Tibial artery (tissue), 4 donors: ENCODE measurements at regions not wholly inside any gene's neighbourhood (a gene's known extent, or its start where the extent isn't known, plus 50 kb on each side); places are given as distances from the start of the nearest gene placed in this dataset.

Experiments used
- DNase-seq, 2 donors: peaks; one replicate each; pipeline ENCODE4 v3.0.0-alpha.2; 2019
- H3K27ac ChIP-seq, 2 donors: fragments of 200-600 bp; sonication (generic) in 1 of 2; 1 replicate in 1 of 2; 2 replicates in 1 of 2; pipeline ENCODE4 v1.5.1; 2018 to 2019; ENCODE audit warnings: mild to moderate bottlenecking in 1 of 2
- H3K27me3 ChIP-seq, 2 donors: fragments of 200-600 bp; sonication (generic) in 1 of 2; one replicate each; pipeline versions ENCODE4 v1.5.1 to v1.6.0; 2016 to 2019
- H3K36me3 ChIP-seq, 3 donors: fragments of 200-600 bp; sonication (generic) in 2 of 3; one replicate each; pipeline ENCODE4 v1.5.1; 2016 to 2019; ENCODE audit warnings: mild to moderate bottlenecking in 2 of 3
- H3K4me1 ChIP-seq, 4 donors: fragments of 200-600 bp; sonication (generic) in 2 of 4; 1 replicate in 3 of 4; 2 replicates in 1 of 4; pipeline ENCODE4 v1.5.1; 2016 to 2019
- H3K4me3 ChIP-seq, 2 donors: fragments of 200-600 bp; sonication (generic) in 1 of 2; 1 replicate in 1 of 2; 2 replicates in 1 of 2; pipeline ENCODE4 v1.5.1; 2018 to 2019; ENCODE audit warnings: mild to moderate bottlenecking in 2 of 2
- H3K9me3 ChIP-seq, 3 donors: fragments of 200-600 bp; sonication (generic) in 1 of 3; one replicate each; pipeline ENCODE4 v1.5.1; 2016 to 2019
- intact Hi-C: fragments of 100-400 bp; cut with DNase I; formaldehyde crosslinking; loops from one replicate; pipeline ENCODE4 v1.15.0; 2023; ENCODE audit warnings: low total_unique reads
- TF ChIP-seq, protein P1 (sequence below), 2 experiments: fragments of 200-600 bp in 1 of 2; fragments of 450-650 bp in 1 of 2; IDR thresholded peaks; one replicate each; pipeline ENCODE4 v1.5.1; 2017 to 2019; ENCODE audit warnings: antibody characterized with exemption in 2 of 2, mild to moderate bottlenecking in 1 of 2, moderate library complexity in 1 of 2

DNA sequence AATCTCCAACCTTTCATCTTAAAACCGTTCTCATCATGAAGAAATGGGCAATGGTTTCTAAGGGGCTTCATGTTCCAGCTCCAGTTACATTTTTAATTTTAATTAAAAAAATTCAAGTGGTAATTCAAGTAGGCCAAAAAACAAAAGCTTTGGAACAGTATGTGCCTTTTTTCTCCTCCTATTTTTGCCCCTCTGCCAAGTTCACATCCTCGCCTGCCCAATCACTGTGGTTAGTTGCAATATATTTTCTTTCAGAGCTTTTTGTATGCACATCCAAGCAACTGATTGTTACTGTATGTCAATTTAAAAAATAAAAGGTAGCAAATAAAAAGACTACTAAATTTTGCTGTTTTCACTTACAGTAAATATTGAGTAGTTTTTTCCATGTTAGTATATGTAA is 99.8 kb upstream of the B3GAT2 start:
- Histone ChIP-seq H3K4me3 (no peak overlapping the region), H3K4me1 (no peaks in the 10 kb centered on the region), H3K9me3 (no peaks in the 10 kb centered on the region), H3K36me3 (no peaks in the 10 kb centered on the region), H3K27me3 (no peaks in the 10 kb centered on the region), H3K27ac (no peak overlapping the region)
- intact Hi-C loops, result no loop called here
- TF ChIP-seq, protein P1, sequence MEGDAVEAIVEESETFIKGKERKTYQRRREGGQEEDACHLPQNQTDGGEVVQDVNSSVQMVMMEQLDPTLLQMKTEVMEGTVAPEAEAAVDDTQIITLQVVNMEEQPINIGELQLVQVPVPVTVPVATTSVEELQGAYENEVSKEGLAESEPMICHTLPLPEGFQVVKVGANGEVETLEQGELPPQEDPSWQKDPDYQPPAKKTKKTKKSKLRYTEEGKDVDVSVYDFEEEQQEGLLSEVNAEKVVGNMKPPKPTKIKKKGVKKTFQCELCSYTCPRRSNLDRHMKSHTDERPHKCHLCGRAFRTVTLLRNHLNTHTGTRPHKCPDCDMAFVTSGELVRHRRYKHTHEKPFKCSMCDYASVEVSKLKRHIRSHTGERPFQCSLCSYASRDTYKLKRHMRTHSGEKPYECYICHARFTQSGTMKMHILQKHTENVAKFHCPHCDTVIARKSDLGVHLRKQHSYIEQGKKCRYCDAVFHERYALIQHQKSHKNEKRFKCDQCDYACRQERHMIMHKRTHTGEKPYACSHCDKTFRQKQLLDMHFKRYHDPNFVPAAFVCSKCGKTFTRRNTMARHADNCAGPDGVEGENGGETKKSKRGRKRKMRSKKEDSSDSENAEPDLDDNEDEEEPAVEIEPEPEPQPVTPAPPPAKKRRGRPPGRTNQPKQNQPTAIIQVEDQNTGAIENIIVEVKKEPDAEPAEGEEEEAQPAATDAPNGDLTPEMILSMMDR (IDR thresholded peaks at IDR 0.05), result no peak
- DNase-seq, result no peak

DNA sequence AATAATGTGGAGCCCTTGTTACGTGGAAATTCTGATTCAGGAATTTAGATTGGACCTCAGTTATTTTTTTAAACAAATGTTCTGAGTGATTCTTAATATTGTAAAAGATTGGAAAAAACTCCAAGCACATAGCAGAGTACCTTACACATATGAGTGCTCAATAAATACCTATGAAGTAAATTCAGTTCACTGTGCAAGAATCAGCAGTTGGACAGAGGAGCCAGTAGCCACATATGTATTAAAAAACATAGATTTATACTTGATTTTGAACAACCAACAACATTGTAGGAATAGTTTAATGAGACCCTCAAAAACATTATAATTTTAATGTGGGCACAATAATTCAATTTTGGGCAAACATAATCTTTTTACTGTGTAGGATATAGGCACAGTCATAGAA is 109.3 kb upstream of the B3GAT2 start:
- TF ChIP-seq, protein P1 (IDR thresholded peaks at IDR 0.05), result no peak
- H3K27me3 ChIP-seq, result no peaks in the 10 kb centered on the region
- no peaks in the 10 kb centered on the region for H3K9me3 ChIP-seq
- H3K27ac ChIP-seq, result no peak overlapping the region
- H3K36me3 ChIP-seq, result no peaks in the 10 kb centered on the region
- intact Hi-C loops, result no loop called here
- no peak overlapping the region for H3K4me3 ChIP-seq
- no peaks in the 10 kb centered on the region for H3K4me1 ChIP-seq
- DNase-seq, result no peak

DNA sequence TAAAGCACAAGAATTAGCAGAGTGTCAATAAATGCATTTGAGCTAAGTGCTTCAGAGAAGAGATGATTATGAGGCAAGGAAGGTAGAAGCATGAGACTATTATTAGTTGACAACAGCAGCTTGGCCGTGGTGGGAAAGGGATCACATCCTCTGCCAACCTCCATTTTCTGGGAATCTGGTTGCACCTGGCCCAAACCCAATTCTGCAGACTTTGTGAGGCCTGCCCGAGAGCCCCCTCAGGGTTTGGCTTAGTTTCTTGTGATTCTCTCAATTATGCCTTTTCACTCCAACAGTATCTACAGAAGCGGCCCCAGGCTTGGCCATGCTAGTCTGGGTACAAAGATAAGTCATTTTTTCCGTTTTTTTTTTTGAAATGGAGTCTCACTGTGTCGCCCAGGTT is 111.0 kb upstream of the B3GAT2 start:
- Histone ChIP-seq H3K27ac (no peak overlapping the region), H3K4me1 (no peaks in the 10 kb centered on the region), H3K9me3 (no peaks in the 10 kb centered on the region), H3K27me3 (no peaks in the 10 kb centered on the region), H3K4me3 (no peak overlapping the region), H3K36me3 (no peaks in the 10 kb centered on the region)
- intact Hi-C loops, result no loop called here
- TF ChIP-seq, protein P1 (IDR thresholded peaks at IDR 0.05), result no peak
- no peak for DNase-seq

DNA sequence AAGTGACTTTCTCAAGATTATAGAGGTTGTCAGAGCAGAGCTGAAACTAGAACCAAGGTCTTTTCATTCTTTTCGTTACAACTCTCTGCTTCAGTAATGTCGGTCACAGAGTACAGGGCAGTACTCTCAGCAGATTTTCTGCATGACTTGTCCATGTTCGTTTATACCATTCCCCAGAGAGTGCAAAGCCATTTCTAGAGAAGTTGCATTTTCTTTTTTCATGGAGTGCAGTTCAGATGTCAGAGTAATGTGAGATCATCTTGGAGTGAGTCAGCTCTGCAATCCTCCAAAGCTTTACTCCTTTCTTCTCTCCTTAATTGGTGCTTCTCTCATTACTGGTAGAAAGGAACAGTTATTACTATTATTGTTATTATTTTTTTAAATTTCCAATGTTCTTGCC is 115.6 kb upstream of the B3GAT2 start:
- H3K4me1 ChIP-seq, result no peaks in the 10 kb centered on the region
- no peaks in the 10 kb centered on the region for H3K27me3 ChIP-seq
- H3K4me3 ChIP-seq, result no peak overlapping the region
- H3K9me3 ChIP-seq, result peaks cover 0 to 2% (median 0%) of the 10 kb centered on the region in 3 donors
- no peaks in the 10 kb centered on the region for H3K36me3 ChIP-seq
- intact Hi-C loops, result no loop called here
- H3K27ac ChIP-seq, result no peak overlapping the region
- DNase-seq, result no peak
- TF ChIP-seq, protein P1 (IDR thresholded peaks at IDR 0.05), result no peak

DNA sequence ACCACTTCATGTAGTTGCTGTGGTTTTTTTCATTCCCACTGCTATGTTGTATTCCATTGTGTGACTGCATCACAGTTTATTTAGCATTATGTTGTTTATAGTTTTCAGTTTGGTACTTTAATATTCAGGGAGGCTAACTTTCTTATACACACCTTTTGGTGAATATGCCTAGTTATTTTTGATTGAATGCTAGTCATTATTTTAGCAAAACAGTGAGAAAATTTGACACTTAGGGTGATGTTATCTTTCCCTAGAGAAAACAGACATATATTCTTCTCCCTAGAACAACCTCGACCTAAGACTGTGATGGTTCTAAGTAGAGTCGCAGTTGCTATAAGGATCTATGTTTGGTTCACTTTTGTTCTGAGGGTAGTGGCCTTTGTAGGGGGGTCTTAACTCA is 120.8 kb upstream of the B3GAT2 start:
- Histone ChIP-seq H3K27ac (no peak overlapping the region), H3K4me3 (no peak overlapping the region), H3K9me3 (peaks cover 0 to 12% (median 0%) of the 10 kb centered on the region in 3 donors), H3K36me3 (no peaks in the 10 kb centered on the region), H3K27me3 (no peaks in the 10 kb centered on the region), H3K4me1 (peaks cover 0 to 14% (median under 1%) of the 10 kb centered on the region in 4 donors)
- TF ChIP-seq, protein P1 (IDR thresholded peaks at IDR 0.05), result no peak
- intact Hi-C loops, result no loop called here
- DNase-seq, result no peak

DNA sequence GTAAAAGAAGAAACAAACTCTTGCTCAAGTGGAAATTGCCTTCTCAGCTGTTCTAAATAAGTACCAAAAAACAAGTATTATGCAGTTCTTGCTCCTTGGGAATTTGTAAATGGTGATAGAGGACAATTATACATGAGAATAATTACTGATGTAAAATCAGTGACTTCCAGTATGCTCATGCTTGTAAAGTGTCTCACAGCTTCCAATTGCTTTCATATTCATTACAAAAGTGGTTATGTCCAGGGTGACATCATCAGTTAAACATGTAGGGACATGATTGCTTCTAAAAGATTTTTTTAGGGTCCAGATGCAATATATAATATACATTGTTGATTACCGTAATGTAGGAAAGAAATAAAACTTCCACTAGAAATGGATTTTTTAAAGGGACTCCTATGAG is 122.8 kb upstream of the B3GAT2 start:
- no peaks in the 10 kb centered on the region for H3K36me3 ChIP-seq
- H3K4me1 ChIP-seq, result peaks cover 0 to 24% (median 4%) of the 10 kb centered on the region in 4 donors
- no peak for DNase-seq
- H3K27me3 ChIP-seq, result no peaks in the 10 kb centered on the region
- H3K9me3 ChIP-seq, result peaks cover 0 to 12% (median 0%) of the 10 kb centered on the region in 3 donors
- intact Hi-C loops, result no loop called here
- no peak overlapping the region for H3K27ac ChIP-seq
- no peak overlapping the region for H3K4me3 ChIP-seq
- TF ChIP-seq, protein P1 (IDR thresholded peaks at IDR 0.05), result no peak
